GM12872 (cell line): ENCODE measurements at regions not wholly inside any gene's neighbourhood (a gene's known extent, or its start where the extent isn't known, plus 50 kb on each side); places are given as distances from the start of the nearest gene placed in this dataset.

Experiments
- CTCF ChIP-seq: IDR thresholded peaks from 3 replicates; pipeline ENCODE4 v1.5.1; 2011; ENCODE audit warnings: low read depth, mild to moderate bottlenecking, low read length, moderate library complexity; ENCODE audit not compliant: insufficient read depth

GRCh38 chr6:2562721-2563451 lies 187.8 kb downstream of the MYLK4 start:
- TF ChIP-seq CTCF = no peak

- TF ChIP-seq CTCF = no peak
These were observed 189.6 kb downstream of the MYLK4 start for GRCh38 chr6:2560917-2561698.

GRCh38 chr6:2560140-2560818 lies 190.4 kb downstream of the MYLK4 start:
- no peak for TF ChIP-seq CTCF

GRCh38 chr6:2558861-2559801 lies 191.6 kb downstream of the MYLK4 start:
- no peak for TF ChIP-seq CTCF

GRCh38 chr6:2558098-2558680 lies 192.5 kb downstream of the MYLK4 start:
- no peak for TF ChIP-seq CTCF

DNA sequence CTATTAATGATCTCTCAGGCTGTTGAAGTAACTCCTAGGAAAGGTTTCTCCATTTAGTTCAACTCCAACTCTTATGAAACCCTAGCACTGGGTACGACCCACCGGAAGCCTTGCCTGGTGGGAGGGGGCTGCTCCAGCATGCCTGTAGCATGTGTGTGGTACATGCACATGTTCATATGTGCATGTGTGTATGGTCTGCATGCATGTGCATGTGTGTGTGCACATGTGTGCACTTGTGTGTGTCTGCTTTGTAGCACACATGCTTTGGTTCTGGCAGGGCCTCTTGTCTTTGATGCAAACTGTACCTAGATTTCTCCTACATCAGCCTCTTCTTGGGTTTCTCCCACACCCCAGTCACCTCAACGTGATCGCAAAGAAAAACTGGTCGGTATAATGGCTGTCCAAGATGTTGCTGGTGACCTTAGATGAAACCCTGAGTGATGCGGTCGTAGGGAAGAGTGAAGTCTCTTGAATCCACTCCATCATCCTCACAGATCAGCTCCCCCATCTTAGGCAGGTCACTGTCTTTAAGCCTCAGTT lies 193.5 kb downstream of the MYLK4 start:
- no peak for TF ChIP-seq CTCF
